ENCODE measurements at regions not wholly inside any gene's neighbourhood (a gene's known extent, or its start where the extent isn't known, plus 50 kb on each side); places are given as distances from the start of the nearest gene placed in this dataset.

DNA sequence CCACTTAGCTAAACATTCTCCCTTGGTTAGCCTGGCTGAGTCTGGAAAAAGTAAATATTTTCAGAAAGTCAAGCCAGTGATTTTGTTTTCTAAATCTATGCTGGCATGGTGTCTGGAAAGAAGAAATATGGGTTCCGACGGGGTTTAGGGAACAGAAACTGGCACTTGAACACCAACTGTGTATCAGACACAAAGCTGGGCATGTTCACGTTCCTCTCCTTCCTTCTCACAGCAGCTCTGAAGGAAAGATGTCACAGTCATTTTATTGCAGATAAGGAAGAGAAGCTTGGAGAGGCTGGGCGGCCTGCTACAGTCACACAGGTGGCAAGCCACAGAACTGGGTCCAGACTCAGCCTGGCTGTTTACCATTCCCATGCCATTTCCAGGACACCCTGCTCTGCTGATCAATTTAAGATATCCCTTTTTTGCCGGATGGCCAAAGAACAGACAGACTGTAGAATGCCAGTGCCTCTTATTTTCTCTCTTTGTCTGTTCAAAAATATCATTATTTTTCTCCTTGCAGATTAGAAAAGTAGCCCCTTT is 118.8 kb downstream of the HERPUD2 start:
- no peak overlapping the region for H3K4me3 ChIP-seq (replicated peaks in 1 of 3; ENCODE audit: insufficient read depth in 1 of 3, low read depth in 1 of 3, low read length in 3 of 3)
- dilution Hi-C loops (cut with MboI; ENCODE audit: extremely low pct_ligation_motif_present, low sequenced_read_pairs) = no loop called here
- H3K4me1 ChIP-seq (ENCODE audit: control insufficient read depth, extremely low read depth, insufficient read depth, low read length) = no peaks in the 10 kb centered on the region
- no peaks in the 10 kb centered on the region for H3K27me3 ChIP-seq (ENCODE audit: control insufficient read depth in 2 of 2, insufficient read depth in 2 of 2, low read length in 2 of 2)
- ChIA-PET POLR2A (no interaction called here), CTCF (interaction anchor here (0.6 kb wide), 1 partner anchor 151 kb away, joined by 3 read pairs; no protein-coding TSS in a partner anchor)
- H3K9me1 ChIP-seq (replicated peaks; ENCODE audit: control insufficient read depth, extremely low read depth, insufficient read depth, low read length) = no peaks in the 10 kb centered on the region
- FAIRE-seq (no peak), DNase-seq (ENCODE audit: low read depth, low spot score) (no peak)
- no peaks in the 10 kb centered on the region for H4K20me1 ChIP-seq (replicated peaks; ENCODE audit: control insufficient read depth, extremely low read depth, insufficient read depth, low read length)
- TF ChIP-seq MYC (IDR thresholded peaks at IDR 0.05; ENCODE audit: low read depth, low read length) (no peak), FOS (IDR thresholded peaks at IDR 0.05; ENCODE audit: borderline replicate concordance, insufficient read depth, low read length) (no peak), GATA2 (IDR thresholded peaks at IDR 0.05; ENCODE audit: insufficient read depth, insufficient read length, low read depth, low read length) (no peak), POLR2A (IDR thresholded peaks at IDR 0.05; ENCODE audit: low read depth, low read length) (no peak), JUN (IDR thresholded peaks at IDR 0.05; ENCODE audit: borderline replicate concordance, insufficient read depth, insufficient read length, low read depth) (no peak), POLR2AphosphoS5 (IDR thresholded peaks at IDR 0.05; ENCODE audit: insufficient read depth, low read depth, low read length) (no peak), EZH2 (IDR thresholded peaks at IDR 0.05; ENCODE audit: borderline replicate concordance, low read depth, low read length, severe bottlenecking) (no peak)
- TF ChIP-seq, protein P1, sequence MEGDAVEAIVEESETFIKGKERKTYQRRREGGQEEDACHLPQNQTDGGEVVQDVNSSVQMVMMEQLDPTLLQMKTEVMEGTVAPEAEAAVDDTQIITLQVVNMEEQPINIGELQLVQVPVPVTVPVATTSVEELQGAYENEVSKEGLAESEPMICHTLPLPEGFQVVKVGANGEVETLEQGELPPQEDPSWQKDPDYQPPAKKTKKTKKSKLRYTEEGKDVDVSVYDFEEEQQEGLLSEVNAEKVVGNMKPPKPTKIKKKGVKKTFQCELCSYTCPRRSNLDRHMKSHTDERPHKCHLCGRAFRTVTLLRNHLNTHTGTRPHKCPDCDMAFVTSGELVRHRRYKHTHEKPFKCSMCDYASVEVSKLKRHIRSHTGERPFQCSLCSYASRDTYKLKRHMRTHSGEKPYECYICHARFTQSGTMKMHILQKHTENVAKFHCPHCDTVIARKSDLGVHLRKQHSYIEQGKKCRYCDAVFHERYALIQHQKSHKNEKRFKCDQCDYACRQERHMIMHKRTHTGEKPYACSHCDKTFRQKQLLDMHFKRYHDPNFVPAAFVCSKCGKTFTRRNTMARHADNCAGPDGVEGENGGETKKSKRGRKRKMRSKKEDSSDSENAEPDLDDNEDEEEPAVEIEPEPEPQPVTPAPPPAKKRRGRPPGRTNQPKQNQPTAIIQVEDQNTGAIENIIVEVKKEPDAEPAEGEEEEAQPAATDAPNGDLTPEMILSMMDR (IDR thresholded peaks at IDR 0.05; ENCODE audit: extremely low read depth in 1 of 2, insufficient read depth in 1 of 2, low read depth in 1 of 2, low read length in 2 of 2) = no peak
- TF ChIP-seq, protein P2, sequence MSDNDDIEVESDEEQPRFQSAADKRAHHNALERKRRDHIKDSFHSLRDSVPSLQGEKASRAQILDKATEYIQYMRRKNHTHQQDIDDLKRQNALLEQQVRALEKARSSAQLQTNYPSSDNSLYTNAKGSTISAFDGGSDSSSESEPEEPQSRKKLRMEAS (IDR thresholded peaks at IDR 0.05; ENCODE audit: insufficient read depth, insufficient read length) = no peak
- no peaks in the 10 kb centered on the region for H3K9me3 ChIP-seq (replicated peaks; ENCODE audit: control insufficient read depth, insufficient read depth, low read length)
- no TSS peak for BruUV-seq (replicated peaks)
- intact Hi-C loops (cut with micrococcal nuclease) = no loop called here
- H3K27ac ChIP-seq (ENCODE audit: insufficient read depth, low read depth, low read length) = no peak overlapping the region
- no peaks in the 10 kb centered on the region for H3K36me3 ChIP-seq (ENCODE audit: control insufficient read depth in 2 of 2, extremely low read depth in 1 of 2, insufficient read depth in 2 of 2, low read length in 2 of 2)
- no peaks in the 10 kb centered on the region for H3K79me2 ChIP-seq (ENCODE audit: control insufficient read depth, insufficient read depth, low read length)
- H2AFZ ChIP-seq (ENCODE audit: low read depth, low read length) = no peak overlapping the region
- no peak overlapping the region for H3K9ac ChIP-seq (replicated peaks; ENCODE audit: extremely low read depth, insufficient read depth, low read length)
- no peak overlapping the region for H3K4me2 ChIP-seq (ENCODE audit: insufficient read depth, low read length)
